ENCODE measurements at regions not wholly inside any gene's neighbourhood (a gene's known extent, or its start where the extent isn't known, plus 50 kb on each side); places are given as distances from the start of the nearest gene placed in this dataset.

DNA sequence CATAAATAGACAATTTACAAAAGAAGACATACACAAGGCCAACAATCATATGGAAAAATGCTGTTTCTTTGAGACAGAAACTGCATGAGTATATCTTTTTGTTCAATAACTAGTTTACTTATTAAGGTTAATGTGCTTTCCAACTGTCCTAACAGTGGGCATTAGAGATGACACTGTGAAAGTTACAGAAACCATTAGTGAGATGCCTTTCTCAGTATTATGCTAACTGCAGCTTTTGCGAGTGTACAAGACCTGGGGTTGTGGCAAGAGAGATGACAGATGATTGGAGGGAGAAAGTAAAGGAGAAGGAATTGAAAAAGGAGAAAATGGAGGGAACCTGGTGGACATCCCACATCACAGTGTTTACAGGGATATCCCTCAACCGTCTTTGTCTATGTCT is 640.5 kb downstream of the ZPLD1 start:
- no TSS peak for BruUV-seq (replicated peaks)
- ChIA-PET CTCF (no interaction called here), POLR2A (no interaction called here)
- TF ChIP-seq, protein P1, sequence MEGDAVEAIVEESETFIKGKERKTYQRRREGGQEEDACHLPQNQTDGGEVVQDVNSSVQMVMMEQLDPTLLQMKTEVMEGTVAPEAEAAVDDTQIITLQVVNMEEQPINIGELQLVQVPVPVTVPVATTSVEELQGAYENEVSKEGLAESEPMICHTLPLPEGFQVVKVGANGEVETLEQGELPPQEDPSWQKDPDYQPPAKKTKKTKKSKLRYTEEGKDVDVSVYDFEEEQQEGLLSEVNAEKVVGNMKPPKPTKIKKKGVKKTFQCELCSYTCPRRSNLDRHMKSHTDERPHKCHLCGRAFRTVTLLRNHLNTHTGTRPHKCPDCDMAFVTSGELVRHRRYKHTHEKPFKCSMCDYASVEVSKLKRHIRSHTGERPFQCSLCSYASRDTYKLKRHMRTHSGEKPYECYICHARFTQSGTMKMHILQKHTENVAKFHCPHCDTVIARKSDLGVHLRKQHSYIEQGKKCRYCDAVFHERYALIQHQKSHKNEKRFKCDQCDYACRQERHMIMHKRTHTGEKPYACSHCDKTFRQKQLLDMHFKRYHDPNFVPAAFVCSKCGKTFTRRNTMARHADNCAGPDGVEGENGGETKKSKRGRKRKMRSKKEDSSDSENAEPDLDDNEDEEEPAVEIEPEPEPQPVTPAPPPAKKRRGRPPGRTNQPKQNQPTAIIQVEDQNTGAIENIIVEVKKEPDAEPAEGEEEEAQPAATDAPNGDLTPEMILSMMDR (IDR thresholded peaks at IDR 0.05; ENCODE audit: unreplicated experiment): no peak
- DNase-seq (ENCODE audit: unreplicated experiment): no peak
- H3K4me3 Mint-ChIP-seq (ENCODE audit: unreplicated experiment): no peak overlapping the region
- intact Hi-C loops (cut with micrococcal nuclease): no loop called here
- no peaks in the 10 kb centered on the region for H3K9me3 Mint-ChIP-seq (ENCODE audit: unreplicated experiment)
- no peaks in the 10 kb centered on the region for H3K36me3 Mint-ChIP-seq (ENCODE audit: insufficient read depth, unreplicated experiment)
- H3K27ac Mint-ChIP-seq (ENCODE audit: low read depth, unreplicated experiment): no peak overlapping the region
- H3K27me3 Mint-ChIP-seq (ENCODE audit: insufficient read depth, unreplicated experiment): peaks cover 46% of the 10 kb centered on the region
- H3K4me1 Mint-ChIP-seq (ENCODE audit: insufficient read depth, unreplicated experiment): no peaks in the 10 kb centered on the region

DNA sequence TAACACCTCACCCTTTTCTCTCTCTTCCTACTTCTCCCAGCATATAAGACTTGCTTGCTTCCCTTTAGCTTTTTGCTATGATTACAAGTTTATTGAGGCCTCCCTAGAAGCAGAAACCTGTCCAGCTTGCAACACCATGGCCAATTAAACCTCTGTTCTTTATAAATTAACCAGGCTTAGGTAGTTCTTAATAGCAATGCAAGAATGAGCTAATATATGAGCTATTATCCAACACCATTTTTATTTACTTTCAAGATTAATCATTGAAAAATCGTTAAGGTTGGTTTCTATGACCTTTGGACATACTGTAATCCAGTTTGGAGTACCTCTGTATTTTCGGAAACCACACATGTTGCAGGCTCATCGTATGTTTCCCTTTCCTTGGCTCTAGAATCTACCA is 643.1 kb downstream of the ZPLD1 start:
- TF ChIP-seq, protein P1 (IDR thresholded peaks at IDR 0.05; ENCODE audit: unreplicated experiment): no peak
- H3K27ac Mint-ChIP-seq (ENCODE audit: low read depth, unreplicated experiment): no peak overlapping the region

DNA sequence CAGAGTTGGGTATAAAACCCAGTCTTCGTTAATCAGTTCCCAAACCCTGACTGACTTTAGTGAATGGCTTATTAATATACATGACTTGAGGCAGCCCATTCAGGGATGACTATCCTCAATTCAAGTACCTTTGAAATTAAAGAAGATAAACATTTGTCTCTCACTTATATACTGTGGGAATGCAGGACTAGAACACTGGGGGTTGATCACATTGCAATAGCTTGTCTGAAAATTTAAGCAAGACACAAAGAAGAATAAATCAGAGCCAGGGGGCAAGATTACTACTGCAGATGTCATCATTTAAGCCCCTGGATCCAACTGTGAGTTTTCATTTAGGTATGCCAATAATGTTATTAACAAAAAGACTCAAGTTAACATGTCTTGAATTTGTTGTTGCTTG is 647.7 kb downstream of the ZPLD1 start:
- ChIA-PET CTCF (no interaction called here), POLR2A (no interaction called here)
- no peak for DNase-seq (ENCODE audit: unreplicated experiment)
- Mint-ChIP-seq H3K27ac (ENCODE audit: low read depth, unreplicated experiment) (no peak overlapping the region), H3K4me3 (ENCODE audit: unreplicated experiment) (no peak overlapping the region), H3K9me3 (ENCODE audit: unreplicated experiment) (no peaks in the 10 kb centered on the region), H3K27me3 (ENCODE audit: insufficient read depth, unreplicated experiment) (peaks cover 10% of the 10 kb centered on the region), H3K36me3 (ENCODE audit: insufficient read depth, unreplicated experiment) (no peaks in the 10 kb centered on the region), H3K4me1 (ENCODE audit: insufficient read depth, unreplicated experiment) (no peaks in the 10 kb centered on the region)
- intact Hi-C loops (cut with micrococcal nuclease): no loop called here
- BruUV-seq (replicated peaks): no TSS peak
- TF ChIP-seq, protein P1 (IDR thresholded peaks at IDR 0.05; ENCODE audit: unreplicated experiment): no peak

More for the DNA sequence above, 643.1 kb downstream of the ZPLD1 start:
- Mint-ChIP-seq H3K36me3 (ENCODE audit: insufficient read depth, unreplicated experiment) (no peaks in the 10 kb centered on the region), H3K9me3 (ENCODE audit: unreplicated experiment) (no peaks in the 10 kb centered on the region), H3K4me1 (ENCODE audit: insufficient read depth, unreplicated experiment) (no peaks in the 10 kb centered on the region), H3K4me3 (ENCODE audit: unreplicated experiment) (no peak overlapping the region), H3K27me3 (ENCODE audit: insufficient read depth, unreplicated experiment) (peaks cover 36% of the 10 kb centered on the region)
- ChIA-PET POLR2A (no interaction called here), CTCF (no interaction called here)
- no TSS peak for BruUV-seq (replicated peaks)
- intact Hi-C loops (cut with micrococcal nuclease): no loop called here
- no peak for DNase-seq (ENCODE audit: unreplicated experiment)

DNA sequence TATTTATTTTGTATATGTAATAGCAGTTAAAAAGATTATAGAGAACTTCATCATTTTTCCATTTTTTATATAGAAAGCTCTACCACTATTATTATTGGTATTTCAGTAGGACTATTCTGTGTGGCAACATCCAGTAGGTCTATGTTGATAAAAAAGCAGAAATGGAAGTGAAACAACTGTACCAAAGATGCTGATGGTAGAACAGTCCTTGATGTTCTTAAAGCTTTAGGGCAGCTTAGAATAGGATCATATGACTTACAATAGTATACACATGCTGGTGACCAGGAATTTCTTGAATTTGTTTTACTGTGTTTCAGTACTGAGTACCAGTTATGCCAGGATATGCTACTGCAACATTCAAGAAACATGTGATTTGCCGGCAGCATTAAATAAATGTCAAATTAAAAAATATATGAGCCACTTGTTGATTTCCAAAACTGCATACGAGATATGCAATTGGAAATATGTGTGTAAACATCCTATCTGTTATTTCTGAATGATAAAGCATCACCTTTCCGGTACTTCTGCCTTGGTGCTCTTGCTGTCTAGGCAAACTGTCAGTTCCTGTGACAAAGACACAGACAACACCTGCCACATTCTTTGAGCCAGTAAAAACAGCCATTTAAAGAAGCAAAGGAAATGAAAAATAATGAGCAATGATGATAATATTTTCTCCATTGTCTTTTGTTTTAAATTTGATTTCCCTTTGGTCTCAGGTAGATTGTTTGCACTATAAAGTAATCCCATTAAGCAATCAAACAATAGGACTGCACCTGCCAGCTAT is 649.2 kb downstream of the ZPLD1 start:
- Mint-ChIP-seq H3K27me3 (ENCODE audit: insufficient read depth, unreplicated experiment) (peaks cover 13% of the 10 kb centered on the region), H3K4me3 (ENCODE audit: unreplicated experiment) (no peak overlapping the region), H3K27ac (ENCODE audit: low read depth, unreplicated experiment) (no peak overlapping the region), H3K9me3 (ENCODE audit: unreplicated experiment) (no peaks in the 10 kb centered on the region), H3K4me1 (ENCODE audit: insufficient read depth, unreplicated experiment) (no peaks in the 10 kb centered on the region), H3K36me3 (ENCODE audit: insufficient read depth, unreplicated experiment) (no peaks in the 10 kb centered on the region)
- POLR2A ChIA-PET: no interaction called here
- no TSS peak for BruUV-seq (replicated peaks)
- intact Hi-C loops (cut with micrococcal nuclease): no loop called here
- TF ChIP-seq, protein P1 (IDR thresholded peaks at IDR 0.05; ENCODE audit: unreplicated experiment): no peak
- no peak for DNase-seq (ENCODE audit: unreplicated experiment)
- CTCF ChIA-PET: interaction anchor here (1.1 kb wide), 1 partner anchor 14 kb away, joined by 3 read pairs; no protein-coding TSS in a partner anchor
